ENCODE measurements at regions not wholly inside any gene's neighbourhood (a gene's known extent, or its start where the extent isn't known, plus 50 kb on each side); places are given as distances from the start of the nearest gene placed in this dataset.

- peaks cover 0 to 21% (median 11%) of the 10 kb centered on the region in 10 experiments; a peak in 15 of 20 replicates for H3K4me1 ChIP-seq
- no peaks in the 10 kb centered on the region for H4K20me1 ChIP-seq
- no peaks in the 10 kb centered on the region for H3K27me3 ChIP-seq
- H3K4me2 ChIP-seq: peak overlapping the region in 9 of 11 experiments; percentile 8 to 68 (median 42); a peak in 14 of 22 replicates
- no peak for TF ChIP-seq Cebpa-rat (IDR thresholded peaks at IDR 0.05)
- H3K9me3 ChIP-seq (replicated peaks in 1 of 11): no peaks in the 10 kb centered on the region
- peak overlapping the region in 8 of 11 experiments; percentile 38 to 72 (median 57); a peak in 14 of 22 replicates for H3K27ac ChIP-seq
- H3K36me3 ChIP-seq: no peaks in the 10 kb centered on the region
- no peak overlapping the region for H3K4me3 ChIP-seq
- 0 out of 22 replicates have a peak overlapping the region, but pooled peaks of 1 of the 11 experiments have one; percentile 6 for H3K9ac ChIP-seq
Observed at GRCh38 chr9:27771803-27772545, 198.7 kb upstream of the C9orf72 start.

GRCh38 chr9:27784847-27785713, 211.8 kb upstream of the C9orf72 start:
- no peak for TF ChIP-seq Cebpa-rat (IDR thresholded peaks at IDR 0.05)
- Histone ChIP-seq H3K9me3 (replicated peaks in 1 of 11) (peaks cover 16 to 35% (median 31%) of the 10 kb centered on the region in 11 experiments; a peak in 21 of 22 replicates), H3K36me3 (no peaks in the 10 kb centered on the region), H3K4me1 (peaks cover 0 to 53% (median 19%) of the 10 kb centered on the region in 10 experiments; a peak in 15 of 20 replicates), H3K4me3 (0 out of 20 replicates have a peak overlapping the region, but pooled peaks of 1 of the 10 experiments have one; percentile 8), H3K27me3 (no peaks in the 10 kb centered on the region), H3K9ac (peak overlapping the region in 6 of 11 experiments; percentile 5 to 71 (median 35); a peak in 7 of 22 replicates), H3K27ac (peak overlapping the region; percentile 43 to 92 (median 69)), H3K4me2 (peak overlapping the region in 9 of 11 experiments; percentile 34 to 88 (median 73); a peak in 17 of 22 replicates), H4K20me1 (no peaks in the 10 kb centered on the region)

GRCh38 chr9:27785714-27786100, 212.4 kb upstream of the C9orf72 start:
- no peaks in the 10 kb centered on the region for H3K27me3 ChIP-seq
- no peaks in the 10 kb centered on the region for H3K36me3 ChIP-seq
- TF ChIP-seq Cebpa-rat (IDR thresholded peaks at IDR 0.05): no peak
- 0 out of 20 replicates have a peak overlapping the region, but pooled peaks of 1 of the 10 experiments have one; percentile 8 for H3K4me3 ChIP-seq
- peak overlapping the region in 9 of 11 experiments; percentile 34 to 88 (median 73); a peak in 17 of 22 replicates for H3K4me2 ChIP-seq
- no peaks in the 10 kb centered on the region for H4K20me1 ChIP-seq
- peak overlapping the region; percentile 43 to 92 (median 69) for H3K27ac ChIP-seq
- peaks cover 0 to 53% (median 19%) of the 10 kb centered on the region in 10 experiments; a peak in 15 of 20 replicates for H3K4me1 ChIP-seq
- peaks cover 14 to 39% (median 30%) of the 10 kb centered on the region in 11 experiments; a peak in 21 of 22 replicates for H3K9me3 ChIP-seq (replicated peaks in 1 of 11)
- peak overlapping the region in 4 of 11 experiments; percentile 6 to 71 (median 63); a peak in 6 of 22 replicates for H3K9ac ChIP-seq

GRCh38 chr9:27787891-27788290, 214.6 kb upstream of the C9orf72 start:
- H3K27ac ChIP-seq: no peak overlapping the region
- peaks cover 14 to 34% (median 25%) of the 10 kb centered on the region in 11 experiments; a peak in 21 of 22 replicates for H3K9me3 ChIP-seq (replicated peaks in 1 of 11)
- H3K4me2 ChIP-seq: peak overlapping the region in 2 of 11 experiments; percentile 29 to 41; a peak in 1 of 22 replicates
- no peaks in the 10 kb centered on the region for H3K27me3 ChIP-seq
- H3K9ac ChIP-seq: no peak overlapping the region
- H3K4me1 ChIP-seq: peaks cover 0 to 58% (median 19%) of the 10 kb centered on the region in 10 experiments; a peak in 15 of 20 replicates
- no peak overlapping the region for H3K4me3 ChIP-seq
- no peak for TF ChIP-seq Cebpa-rat (IDR thresholded peaks at IDR 0.05)
- H3K36me3 ChIP-seq: no peaks in the 10 kb centered on the region
- H4K20me1 ChIP-seq: no peaks in the 10 kb centered on the region

- peak overlapping the region in 2 of 11 experiments; percentile 15; a peak in 2 of 22 replicates for H3K4me2 ChIP-seq
- H3K36me3 ChIP-seq: no peaks in the 10 kb centered on the region
- no peaks in the 10 kb centered on the region for H4K20me1 ChIP-seq
- H3K9ac ChIP-seq: no peak overlapping the region
- TF ChIP-seq Cebpa-rat (IDR thresholded peaks at IDR 0.05): no peak
- peaks cover 0 to 53% (median under 1%) of the 10 kb centered on the region in 10 experiments; a peak in 10 of 20 replicates for H3K4me1 ChIP-seq
- H3K9me3 ChIP-seq (replicated peaks in 1 of 11): peaks cover 14 to 27% (median 20%) of the 10 kb centered on the region in 11 experiments; a peak in 21 of 22 replicates
- no peaks in the 10 kb centered on the region for H3K27me3 ChIP-seq
- no peak overlapping the region for H3K27ac ChIP-seq
- H3K4me3 ChIP-seq: no peak overlapping the region
Observed at GRCh38 chr9:27791311-27791710, 218.0 kb upstream of the C9orf72 start.

- Histone ChIP-seq H3K36me3 (no peaks in the 10 kb centered on the region), H3K9ac (no peak overlapping the region), H3K4me1 (peaks cover 0 to 35% (median 0%) of the 10 kb centered on the region in 10 experiments; a peak in 4 of 20 replicates), H3K9me3 (replicated peaks in 1 of 11) (peaks cover 14 to 27% (median 20%) of the 10 kb centered on the region in 11 experiments; a peak in 21 of 22 replicates), H4K20me1 (no peaks in the 10 kb centered on the region), H3K27me3 (no peaks in the 10 kb centered on the region), H3K4me3 (no peak overlapping the region), H3K4me2 (peak overlapping the region in 2 of 11 experiments; percentile 27 to 29; a peak in 1 of 22 replicates), H3K27ac (no peak overlapping the region)
- no peak for TF ChIP-seq Cebpa-rat (IDR thresholded peaks at IDR 0.05)
Observed at GRCh38 chr9:27792971-27793689, 219.8 kb upstream of the C9orf72 start.

GRCh38 chr9:27799326-27799725, 226.0 kb upstream of the C9orf72 start:
- no peak overlapping the region for H3K4me2 ChIP-seq
- H4K20me1 ChIP-seq: no peaks in the 10 kb centered on the region
- no peak overlapping the region for H3K4me3 ChIP-seq
- H3K36me3 ChIP-seq: no peaks in the 10 kb centered on the region
- TF ChIP-seq Cebpa-rat (IDR thresholded peaks at IDR 0.05): no peak
- no peak overlapping the region for H3K9ac ChIP-seq
- no peaks in the 10 kb centered on the region for H3K27me3 ChIP-seq
- H3K27ac ChIP-seq: no peak overlapping the region
- peaks cover 0 to 9% (median 0%) of the 10 kb centered on the region in 11 experiments; a peak in 2 of 22 replicates for H3K9me3 ChIP-seq (replicated peaks in 1 of 11)
- peaks cover 0 to 6% (median 0%) of the 10 kb centered on the region in 10 experiments; a peak in 3 of 20 replicates for H3K4me1 ChIP-seq

- Histone ChIP-seq H3K27ac (no peak overlapping the region), H3K4me3 (no peak overlapping the region), H3K9me3 (replicated peaks in 1 of 11) (peaks cover 0 to 6% (median 0%) of the 10 kb centered on the region in 11 experiments; a peak in 1 of 22 replicates), H3K9ac (no peak overlapping the region), H3K4me2 (no peak overlapping the region), H3K4me1 (no peaks in the 10 kb centered on the region), H3K36me3 (no peaks in the 10 kb centered on the region), H4K20me1 (no peaks in the 10 kb centered on the region), H3K27me3 (no peaks in the 10 kb centered on the region)
- no peak for TF ChIP-seq Cebpa-rat (IDR thresholded peaks at IDR 0.05)
Observed at GRCh38 chr9:27800159-27800558, 226.9 kb upstream of the C9orf72 start.
